Activated naive CD8-positive, alpha-beta T cell treated with anti-CD3 and anti-CD28 coated beads, Interleukin-2, amount 10 ng/mL, durations not matched to agents 7 days and 5 days (primary cell): ENCODE measurements at regions not wholly inside any gene's neighbourhood (a gene's known extent, or its start where the extent isn't known, plus 50 kb on each side); places are given as distances from the start of the nearest gene placed in this dataset.
"Not testable (repeated sequence)": the region's sequence is repeated elsewhere in the genome, so short reads cannot be mapped to it uniquely, and the experiment has no call there.

ENCODE experiments used
- ATAC-seq: fragments of 150-1000 bp; cut with Tn5 transposase; one replicate; pipeline ENCODE4 v1.10.0; 2021; ENCODE audit warnings: low read depth, moderate library complexity
- POLR2A ChIA-PET: fragments of 350-600 bp; sonication (Branson Sonifier 250); formaldehyde crosslinking; loops from one replicate; lab custom pipeline; 2021; ENCODE audit warnings: antibody characterized with exemption; lab: Charles Lee
- DNase-seq: peaks from one replicate; pipeline ENCODE4 v3.0.0; 2021
- H3K27ac Mint-ChIP-seq: one replicate; pipeline ENCODE4 v1.8.0; 2022; ENCODE audit warnings: mild to moderate bottlenecking, mixed read lengths
- H3K27me3 Mint-ChIP-seq: one replicate; pipeline ENCODE4 v1.8.0; 2022; ENCODE audit warnings: mild to moderate bottlenecking, moderate library complexity, mixed read lengths
- H3K36me3 Mint-ChIP-seq: one replicate; pipeline ENCODE4 v1.8.0; 2021; ENCODE audit warnings: mild to moderate bottlenecking, mixed read lengths
- H3K4me1 Mint-ChIP-seq: one replicate; pipeline ENCODE4 v1.8.0; 2021; ENCODE audit warnings: mixed read lengths
- H3K4me3 Mint-ChIP-seq: one replicate; pipeline ENCODE4 v1.8.0; 2022; ENCODE audit warnings: mild to moderate bottlenecking, moderate library complexity, mixed read lengths
- H3K9me3 Mint-ChIP-seq: one replicate; pipeline ENCODE4 v1.8.0; 2021; ENCODE audit warnings: mixed read lengths

- H3K36me3 Mint-ChIP-seq, result no peaks in the 10 kb centered on the region
- no peaks in the 10 kb centered on the region for H3K27me3 Mint-ChIP-seq
- no peak overlapping the region for H3K27ac Mint-ChIP-seq
- POLR2A ChIA-PET, result no interaction called here
- H3K4me3 Mint-ChIP-seq, result no peak overlapping the region
- no peak for DNase-seq
- no peak for ATAC-seq
- no peaks in the 10 kb centered on the region for H3K4me1 Mint-ChIP-seq
- no peaks in the 10 kb centered on the region for H3K9me3 Mint-ChIP-seq
Observed at GRCh38 chr10:36488579-36488978, 636.8 kb upstream of the ANKRD30A start.

- POLR2A ChIA-PET, result no interaction called here
- no peaks in the 10 kb centered on the region for H3K36me3 Mint-ChIP-seq
Observed at GRCh38 chr10:36479073-36479472, 646.3 kb upstream of the ANKRD30A start.

GRCh38 chr10:36476399-36476798 lies 649.0 kb upstream of the ANKRD30A start:
- no peak for DNase-seq
- no peaks in the 10 kb centered on the region for H3K36me3 Mint-ChIP-seq
- H3K4me1 Mint-ChIP-seq, result no peaks in the 10 kb centered on the region
- no peak overlapping the region for H3K4me3 Mint-ChIP-seq
- H3K27me3 Mint-ChIP-seq, result no peaks in the 10 kb centered on the region
- H3K27ac Mint-ChIP-seq, result no peak overlapping the region
- no peak for ATAC-seq
- H3K9me3 Mint-ChIP-seq, result peaks cover 1% of the 10 kb centered on the region
- POLR2A ChIA-PET, result no interaction called here

More at GRCh38 chr10:36479073-36479472, 646.3 kb upstream of the ANKRD30A start:
- H3K27ac Mint-ChIP-seq, result no peak overlapping the region
- ATAC-seq (no peak), DNase-seq (no peak)
- H3K9me3 Mint-ChIP-seq, result peaks cover 1% of the 10 kb centered on the region
- H3K4me1 Mint-ChIP-seq, result no peaks in the 10 kb centered on the region
- no peaks in the 10 kb centered on the region for H3K27me3 Mint-ChIP-seq
- no peak overlapping the region for H3K4me3 Mint-ChIP-seq

GRCh38 chr10:36475746-36476145 lies 649.7 kb upstream of the ANKRD30A start:
- POLR2A ChIA-PET, result no interaction called here
- Mint-ChIP-seq H3K4me1 (no peaks in the 10 kb centered on the region), H3K4me3 (no peak overlapping the region), H3K27ac (no peak overlapping the region), H3K9me3 (peaks cover 1% of the 10 kb centered on the region), H3K36me3 (no peaks in the 10 kb centered on the region), H3K27me3 (no peaks in the 10 kb centered on the region)
- no peak for ATAC-seq
- no peak for DNase-seq

- H3K4me3 Mint-ChIP-seq, result no peak overlapping the region
- H3K36me3 Mint-ChIP-seq, result no peaks in the 10 kb centered on the region
- peaks cover 1% of the 10 kb centered on the region for H3K9me3 Mint-ChIP-seq
- ATAC-seq, result no peak
- DNase-seq, result no peak
- H3K27me3 Mint-ChIP-seq, result no peaks in the 10 kb centered on the region
- H3K27ac Mint-ChIP-seq, result no peak overlapping the region
- H3K4me1 Mint-ChIP-seq, result no peaks in the 10 kb centered on the region
- POLR2A ChIA-PET, result no interaction called here
Observed at GRCh38 chr10:36474456-36474855, 650.9 kb upstream of the ANKRD30A start.

GRCh38 chr10:36473122-36473521 lies 652.3 kb upstream of the ANKRD30A start:
- Mint-ChIP-seq H3K4me3 (no peak overlapping the region), H3K4me1 (no peaks in the 10 kb centered on the region), H3K27ac (no peak overlapping the region), H3K9me3 (peaks cover 1% of the 10 kb centered on the region), H3K36me3 (no peaks in the 10 kb centered on the region), H3K27me3 (no peaks in the 10 kb centered on the region)
- ATAC-seq, result no peak
- DNase-seq, result no peak
- POLR2A ChIA-PET, result no interaction called here

GRCh38 chr10:36469585-36469984 lies 655.8 kb upstream of the ANKRD30A start:
- POLR2A ChIA-PET, result no interaction called here
- Mint-ChIP-seq H3K4me1 (no peaks in the 10 kb centered on the region), H3K27ac (no peak overlapping the region), H3K9me3 (peaks cover 2% of the 10 kb centered on the region), H3K27me3 (no peaks in the 10 kb centered on the region), H3K36me3 (no peaks in the 10 kb centered on the region), H3K4me3 (no peak overlapping the region)
- DNase-seq (no peak), ATAC-seq (no peak)

GRCh38 chr10:36468620-36469019 lies 656.8 kb upstream of the ANKRD30A start:
- H3K36me3 Mint-ChIP-seq, result no peaks in the 10 kb centered on the region
- no peaks in the 10 kb centered on the region for H3K4me1 Mint-ChIP-seq

GRCh38 chr10:36465604-36466379 lies 659.6 kb upstream of the ANKRD30A start:
- Mint-ChIP-seq H3K4me1 (no peaks in the 10 kb centered on the region), H3K9me3 (peaks cover 4% of the 10 kb centered on the region), H3K27me3 (no peaks in the 10 kb centered on the region), H3K36me3 (no peaks in the 10 kb centered on the region), H3K4me3 (no peak overlapping the region), H3K27ac (no peak overlapping the region)
- POLR2A ChIA-PET, result no interaction called here
- DNase-seq, result no peak
- no peak for ATAC-seq

More at GRCh38 chr10:36468620-36469019, 656.8 kb upstream of the ANKRD30A start:
- ATAC-seq (no peak), DNase-seq (no peak)
- H3K4me3 Mint-ChIP-seq, result no peak overlapping the region
- H3K9me3 Mint-ChIP-seq, result peaks cover 2% of the 10 kb centered on the region
- POLR2A ChIA-PET, result no interaction called here
- H3K27me3 Mint-ChIP-seq, result no peaks in the 10 kb centered on the region
- H3K27ac Mint-ChIP-seq, result no peak overlapping the region

- POLR2A ChIA-PET, result no interaction called here
- no peak for DNase-seq
- no peaks in the 10 kb centered on the region for H3K36me3 Mint-ChIP-seq
- no peaks in the 10 kb centered on the region for H3K27me3 Mint-ChIP-seq
- H3K9me3 Mint-ChIP-seq, result peaks cover 4% of the 10 kb centered on the region
- H3K4me3 Mint-ChIP-seq, result no peak overlapping the region
- no peaks in the 10 kb centered on the region for H3K4me1 Mint-ChIP-seq
- ATAC-seq, result no peak
- no peak overlapping the region for H3K27ac Mint-ChIP-seq
Observed at GRCh38 chr10:36464291-36464690, 661.1 kb upstream of the ANKRD30A start.

- no peaks in the 10 kb centered on the region for H3K27me3 Mint-ChIP-seq
- H3K9me3 Mint-ChIP-seq, result peaks cover 5% of the 10 kb centered on the region
- no peaks in the 10 kb centered on the region for H3K36me3 Mint-ChIP-seq
- no peak overlapping the region for H3K4me3 Mint-ChIP-seq
- no peaks in the 10 kb centered on the region for H3K4me1 Mint-ChIP-seq
- ATAC-seq (no peak), DNase-seq (no peak)
- H3K27ac Mint-ChIP-seq, result no peak overlapping the region
- POLR2A ChIA-PET, result no interaction called here
Observed at GRCh38 chr10:36463390-36463789, 662.0 kb upstream of the ANKRD30A start.

- H3K36me3 Mint-ChIP-seq, result no peaks in the 10 kb centered on the region
- no peak for ATAC-seq
- no peak overlapping the region for H3K4me3 Mint-ChIP-seq
- no peak for DNase-seq
- no peaks in the 10 kb centered on the region for H3K4me1 Mint-ChIP-seq
- no peak overlapping the region for H3K27ac Mint-ChIP-seq
- no peaks in the 10 kb centered on the region for H3K27me3 Mint-ChIP-seq
- H3K9me3 Mint-ChIP-seq, result peaks cover 7% of the 10 kb centered on the region
- POLR2A ChIA-PET, result no interaction called here
Observed at GRCh38 chr10:36462194-36462593, 663.2 kb upstream of the ANKRD30A start.

GRCh38 chr10:36458437-36458836 lies 667.0 kb upstream of the ANKRD30A start:
- H3K9me3 Mint-ChIP-seq, POLR2A ChIA-PET, H3K27me3 Mint-ChIP-seq, ATAC-seq, H3K4me1 Mint-ChIP-seq, DNase-seq, H3K27ac Mint-ChIP-seq, H3K36me3 Mint-ChIP-seq, H3K4me3 Mint-ChIP-seq: not testable (repeated sequence)

GRCh38 chr10:36457751-36458150 lies 667.6 kb upstream of the ANKRD30A start:
- POLR2A ChIA-PET, result no interaction called here
- no peak for DNase-seq
- Mint-ChIP-seq H3K27me3 (no peaks in the 10 kb centered on the region), H3K36me3 (no peaks in the 10 kb centered on the region), H3K4me1 (no peaks in the 10 kb centered on the region), H3K27ac (no peak overlapping the region), H3K4me3 (no peak overlapping the region), H3K9me3 (peaks cover 8% of the 10 kb centered on the region)
- no peak for ATAC-seq
